Left cardiac atrium (tissue), 4 donors: ENCODE measurements at regions not wholly inside any gene's neighbourhood (a gene's known extent, or its start where the extent isn't known, plus 50 kb on each side); places are given as distances from the start of the nearest gene placed in this dataset.

Experiments used
- ATAC-seq, 2 donors: fragments of 200-7000 bp; cut with Tn5 transposase; one replicate each; pipeline ENCODE4 v1.9.1; 2020; ENCODE audit warnings: mild to moderate bottlenecking in 2 of 2, moderate library complexity in 2 of 2
- DNase-seq: peaks from one replicate; pipeline ENCODE4 v3.0.0-alpha.2; 2020
- intact Hi-C, 2 donors: fragments of 100-400 bp; cut with DNase I; formaldehyde crosslinking; loops; one replicate each; pipeline versions ENCODE4 v1.14.1 to v1.15.1; 2022 to 2023
- donor health status: DM: no; HTN: yes; CAD: no.
- donor health status: DM: no; HTN: yes; CAD: no; lungs with severe emphysema.
- donor health status: DM: yes; HTN: yes; CAD: no.
- donor health status: Dilated cardiomyopathy.

DNA sequence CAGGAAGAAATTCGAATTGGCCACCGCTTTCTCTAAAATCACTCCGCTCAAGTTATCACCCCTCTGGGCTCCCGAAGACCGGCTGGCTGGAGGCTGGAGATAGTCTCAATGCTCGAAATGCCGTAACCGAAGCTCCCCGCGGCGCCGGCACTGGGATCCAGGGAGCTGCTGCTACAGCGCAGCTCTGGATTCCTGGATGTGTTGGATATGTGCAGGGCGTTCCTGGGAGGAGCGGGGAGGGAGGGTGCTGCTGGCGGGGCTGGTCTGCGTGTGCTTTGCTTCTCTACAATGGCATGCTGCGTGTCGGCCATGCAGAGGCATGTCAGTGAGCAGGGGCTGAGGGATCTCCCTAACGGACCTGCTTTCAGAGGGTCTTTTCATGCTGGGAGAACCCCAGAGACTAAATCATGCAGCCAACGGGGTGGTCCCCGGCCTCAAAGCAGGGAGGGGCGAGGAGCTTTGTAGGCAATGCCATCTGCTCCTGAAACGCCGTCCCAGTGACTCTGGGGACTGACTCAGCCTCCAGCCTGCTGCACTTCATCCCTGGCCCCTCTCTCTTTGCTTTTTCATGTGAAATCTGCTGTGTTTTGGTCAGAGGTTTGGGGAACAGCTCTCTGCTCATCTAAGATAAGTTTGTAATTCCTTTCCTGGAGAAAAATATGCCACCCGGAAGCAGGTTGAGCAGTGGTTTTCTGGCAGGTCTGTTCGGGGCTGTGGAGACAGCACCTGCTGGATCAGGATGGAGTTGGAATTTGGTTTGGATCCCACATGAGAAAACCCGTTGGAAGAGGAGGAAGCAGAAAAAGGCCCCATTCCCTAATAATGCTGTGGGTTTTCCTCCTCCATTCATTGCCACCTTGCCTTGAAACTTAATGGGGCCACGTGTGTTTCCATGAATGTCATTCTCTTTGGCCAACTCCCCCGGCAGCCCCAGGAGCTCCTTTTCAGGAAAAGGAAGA is 311.4 kb downstream of the SEC14L1 start:
- DNase-seq (peak; percentile 75), ATAC-seq (peak; percentile 72 to 76)
- intact Hi-C loops = no loop called here

DNA sequence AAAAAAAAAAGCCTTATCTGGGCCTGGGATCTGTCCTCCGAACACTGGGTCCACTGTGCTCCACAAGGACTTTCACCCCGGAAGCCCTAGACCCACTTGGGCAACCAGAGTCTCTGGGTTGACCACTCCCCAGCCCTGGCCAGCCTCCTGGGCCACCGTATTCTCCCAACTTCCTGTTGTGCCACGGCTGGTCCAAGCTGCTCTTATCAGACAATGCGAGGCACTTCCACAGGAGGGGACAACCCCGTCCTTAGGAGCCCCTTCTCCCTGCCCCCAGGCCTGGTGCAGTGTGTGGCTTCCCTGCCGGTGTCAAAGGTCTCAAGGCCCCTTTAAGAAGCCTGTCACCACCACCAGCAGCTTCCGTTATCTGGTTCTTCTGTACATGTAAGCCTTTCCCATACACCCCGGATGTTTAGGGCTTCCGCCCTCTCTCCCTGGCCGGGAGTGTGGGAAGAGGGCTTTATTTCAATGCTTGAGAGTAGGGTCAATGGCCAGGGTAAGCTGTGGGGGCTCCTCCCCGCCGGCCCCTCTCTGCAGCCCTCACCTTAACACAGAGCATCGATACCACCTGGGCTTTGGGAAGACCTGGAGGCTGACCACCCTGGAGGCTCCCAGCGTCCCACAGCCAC is 313.0 kb downstream of the SEC14L1 start:
- DNase-seq (no peak), ATAC-seq (no peak)

DNA sequence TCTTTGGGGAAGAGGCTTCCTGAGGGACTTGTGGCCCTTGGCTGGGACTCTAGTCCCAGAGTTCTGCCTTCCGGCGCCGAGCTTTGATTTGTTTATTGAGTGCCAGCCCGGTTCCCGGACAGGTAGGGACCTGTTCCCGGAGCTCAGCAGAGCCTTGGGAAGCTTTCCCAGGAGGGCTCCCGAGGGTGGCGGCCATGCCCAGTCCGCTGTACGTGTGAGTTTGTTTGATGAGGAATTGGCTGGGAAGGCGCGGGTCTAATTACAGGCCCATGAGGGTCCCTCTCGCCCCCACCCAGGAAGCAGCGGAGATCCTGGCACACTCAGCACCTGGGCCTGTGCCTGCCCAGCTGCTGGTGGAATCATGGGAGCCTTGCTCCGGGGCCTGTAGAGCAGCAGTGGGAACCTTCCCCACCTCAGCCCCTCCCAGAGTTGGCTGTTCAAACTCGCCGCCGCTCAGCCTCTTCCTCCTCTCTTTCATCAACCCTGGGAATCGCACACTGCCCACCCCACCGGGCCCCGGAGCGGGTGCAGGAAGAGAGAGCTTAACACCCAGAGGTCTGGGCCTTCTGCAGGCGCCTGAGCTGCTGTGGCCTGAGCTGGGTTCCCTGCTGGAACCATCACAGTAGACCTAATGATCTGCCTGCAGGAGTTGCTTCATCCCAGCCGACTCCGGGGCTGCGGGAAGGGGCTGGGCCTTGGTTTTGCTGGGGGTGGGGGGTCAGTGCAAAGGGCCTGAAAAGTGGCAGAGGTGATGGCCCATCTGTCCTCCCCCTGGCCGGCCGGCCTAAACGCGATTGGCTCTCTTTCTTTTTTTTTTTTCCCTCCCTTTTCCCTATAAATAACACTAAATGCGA is 313.7 kb downstream of the SEC14L1 start:
- no peak for DNase-seq
- intact Hi-C loops = no loop called here
- ATAC-seq = no peak

More for the DNA sequence above, 313.0 kb downstream of the SEC14L1 start:
- intact Hi-C loops = no loop called here

DNA sequence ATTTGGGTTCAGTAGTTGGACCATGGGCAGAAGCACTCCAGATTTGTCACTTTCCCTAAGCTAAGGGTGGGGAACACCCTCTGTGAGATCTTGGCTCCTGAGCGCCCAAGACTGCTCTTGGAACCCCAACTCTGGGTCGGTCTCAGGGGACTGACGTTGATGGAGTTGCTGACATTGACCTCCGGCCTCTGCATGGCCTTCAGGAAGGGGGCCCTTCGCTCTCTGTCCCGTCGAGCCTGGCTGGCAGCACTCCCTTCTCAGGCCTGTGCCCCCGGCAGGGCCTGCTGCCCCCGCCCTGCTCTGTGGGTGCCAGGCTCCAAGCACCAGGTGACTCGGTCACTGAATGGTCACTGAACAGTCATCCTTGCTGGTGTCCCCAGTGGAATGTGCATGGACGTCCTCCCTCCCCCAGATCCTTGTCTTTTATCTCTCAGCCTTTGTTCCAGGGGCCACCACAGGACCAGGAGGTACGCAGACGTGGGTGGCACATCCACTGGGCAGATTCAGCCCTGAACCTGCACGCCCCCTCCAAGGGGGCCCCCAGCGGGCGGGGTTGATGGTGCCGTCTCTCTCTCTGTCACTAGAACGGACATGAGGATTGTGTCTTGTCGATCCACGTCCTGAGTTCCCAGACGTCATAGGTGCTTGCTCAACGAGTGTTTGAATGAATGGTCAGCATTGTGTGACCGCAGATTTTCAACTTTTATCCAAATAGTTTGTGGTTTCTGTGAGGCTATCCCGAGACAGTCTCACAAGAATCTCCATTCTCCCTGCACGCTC is 314.5 kb downstream of the SEC14L1 start:
- ATAC-seq (no peak), DNase-seq (no peak)
- intact Hi-C loops = no loop called here

DNA sequence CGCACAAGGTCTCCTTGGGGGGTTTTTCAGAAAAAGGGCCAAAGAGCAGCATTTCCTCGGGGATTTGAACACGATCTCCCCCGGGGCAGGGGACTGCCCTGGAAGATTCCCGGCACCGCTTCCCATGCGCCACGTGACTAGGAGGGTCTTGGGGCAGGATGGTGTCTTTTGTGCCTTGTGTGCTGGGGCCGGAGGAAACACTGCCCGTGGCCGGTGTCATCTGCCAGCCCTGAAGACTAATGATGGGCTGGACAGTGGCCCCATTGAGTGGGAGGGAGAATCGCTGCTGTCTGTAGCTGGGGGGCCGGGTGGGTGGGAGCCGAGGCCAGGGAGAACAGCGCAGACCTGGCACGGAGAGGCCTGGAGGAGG is 315.1 kb downstream of the SEC14L1 start:
- intact Hi-C loops = no loop called here
- DNase-seq (no peak), ATAC-seq (no peak)

DNA sequence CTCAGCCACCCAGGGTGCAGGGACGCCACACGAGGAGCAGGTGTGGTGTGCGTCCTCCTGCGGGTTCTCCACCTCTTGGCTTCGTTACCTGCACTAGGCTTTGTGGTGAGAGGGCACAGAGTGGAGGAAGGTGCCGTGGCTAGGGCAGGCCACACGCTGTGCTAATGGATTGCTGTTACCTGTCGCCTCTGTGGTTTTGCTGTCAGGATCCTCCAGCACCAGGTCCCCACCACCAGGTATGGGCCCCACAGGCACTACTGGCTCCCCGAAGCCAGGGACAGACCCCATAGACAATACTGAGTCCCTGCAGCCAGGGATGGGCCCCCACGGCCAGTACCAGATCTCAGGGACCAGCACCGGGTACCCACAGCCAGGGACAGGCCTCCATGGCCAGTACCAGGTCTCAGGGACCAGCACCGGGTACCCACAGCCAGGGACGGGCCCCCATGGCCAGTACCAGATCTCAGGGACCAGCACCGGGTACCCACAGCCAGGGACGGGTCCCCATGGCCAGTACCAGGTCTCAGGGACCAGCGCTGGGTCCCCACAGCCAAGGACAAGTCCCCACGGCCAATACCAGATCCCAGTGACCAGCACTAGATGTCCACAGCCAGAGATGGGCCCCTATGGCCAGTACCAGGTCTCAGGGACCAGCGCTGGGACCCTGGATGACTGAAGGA is 315.6 kb downstream of the SEC14L1 start:
- DNase-seq (no peak), ATAC-seq (no peak)
- intact Hi-C loops = no loop called here

DNA sequence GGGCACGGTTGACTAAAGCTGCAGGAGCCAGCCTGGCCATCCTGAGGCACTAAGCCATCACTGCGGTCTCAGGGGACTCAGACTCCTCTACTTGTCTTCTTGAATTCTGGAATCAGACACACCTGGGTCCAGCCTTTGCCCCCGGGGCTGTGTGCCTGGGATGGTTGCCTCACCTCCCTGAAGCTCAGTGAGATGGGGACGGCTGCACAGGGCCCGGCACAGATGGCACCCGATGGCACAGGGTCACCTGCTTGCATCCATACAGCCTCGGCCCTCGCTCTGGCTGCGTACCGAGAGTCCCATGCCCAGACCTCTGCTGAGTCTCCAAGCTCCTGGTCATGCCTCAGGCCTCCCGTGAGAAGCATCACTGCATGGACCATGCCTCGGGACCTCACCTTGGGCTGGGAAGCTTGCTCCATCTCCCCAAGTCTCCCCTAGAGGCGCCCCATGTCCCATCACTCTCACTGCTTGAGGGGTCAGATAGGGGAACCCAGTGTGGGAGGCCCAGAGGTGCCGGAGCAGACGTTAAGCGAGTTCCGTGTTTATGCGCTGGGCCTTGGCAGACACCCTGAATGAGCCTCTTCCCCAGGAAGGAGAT is 316.3 kb downstream of the SEC14L1 start:
- ATAC-seq (no peak), DNase-seq (no peak)
- intact Hi-C loops = no loop called here

DNA sequence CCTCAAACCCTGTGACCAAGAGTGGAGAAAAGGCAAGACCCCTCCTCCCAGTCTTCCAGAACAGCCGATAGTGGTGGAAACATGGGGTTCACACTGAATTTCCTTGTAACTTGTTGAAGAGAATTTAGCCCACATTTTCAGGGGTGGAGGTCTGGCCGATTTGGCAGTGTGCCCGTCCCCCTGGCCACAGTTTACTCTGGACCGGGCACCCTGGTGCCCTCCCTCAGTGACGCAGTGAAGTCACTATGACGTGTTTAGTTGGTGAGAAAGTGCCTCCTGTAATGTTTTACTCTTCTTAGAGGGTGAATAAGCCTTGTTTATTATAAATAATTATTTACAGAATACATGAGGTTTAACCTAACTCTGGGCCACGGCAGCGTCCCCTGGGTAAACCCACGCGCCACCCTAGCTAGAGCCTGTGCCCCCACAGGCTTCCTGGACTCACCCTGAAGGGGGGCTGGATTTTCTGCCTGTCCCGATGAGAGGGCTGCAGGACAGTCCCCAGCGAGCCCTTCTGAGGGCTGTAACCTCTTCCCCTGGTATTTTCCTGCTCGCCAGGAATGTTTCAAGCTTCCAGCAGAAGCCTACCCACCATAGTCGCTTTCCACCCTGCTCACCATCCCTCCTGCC is 316.9 kb downstream of the SEC14L1 start:
- DNase-seq = no peak
- intact Hi-C loops = no loop called here
- ATAC-seq = no peak

DNA sequence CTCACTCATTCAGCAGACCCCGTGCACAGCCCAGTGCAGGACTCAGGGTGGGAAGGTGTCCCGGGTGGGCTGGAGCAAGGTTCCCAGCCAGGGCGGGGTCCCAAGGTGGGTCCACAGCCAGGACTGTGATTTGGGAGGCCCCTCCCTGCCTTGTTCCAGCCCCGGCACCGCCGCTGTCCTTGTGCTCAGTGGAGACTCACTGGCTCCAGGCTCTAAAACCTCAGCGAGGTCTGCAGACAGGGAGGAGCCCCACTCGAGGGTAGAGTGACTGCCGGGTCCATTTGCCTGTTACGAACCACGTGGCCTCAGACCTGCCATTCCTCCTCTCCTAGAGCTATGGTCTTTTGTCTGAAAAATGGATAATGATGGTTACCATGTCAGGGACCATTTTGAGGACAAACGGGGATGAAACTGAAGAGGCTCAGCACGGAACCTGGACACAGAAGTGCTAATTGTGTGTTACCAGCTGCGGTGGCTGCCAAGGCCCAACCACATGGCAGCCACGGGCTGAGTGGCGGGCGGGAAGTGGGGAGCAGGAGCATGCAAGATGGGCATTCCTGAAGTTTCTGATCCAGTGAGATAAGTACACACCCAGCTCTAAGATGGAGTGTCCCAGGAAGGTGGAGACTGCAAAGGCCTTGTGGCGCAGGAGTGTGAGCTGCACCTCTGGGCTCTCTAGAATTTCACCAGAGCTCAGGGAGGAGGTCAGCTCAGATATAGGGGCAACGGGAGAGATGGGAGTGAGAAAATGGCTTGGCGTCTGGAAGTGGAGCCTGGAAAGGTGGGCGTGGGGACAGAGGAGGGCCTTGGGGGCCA is 317.6 kb downstream of the SEC14L1 start:
- intact Hi-C loops = no loop called here
- DNase-seq (peak; percentile 16), ATAC-seq (no peak)

DNA sequence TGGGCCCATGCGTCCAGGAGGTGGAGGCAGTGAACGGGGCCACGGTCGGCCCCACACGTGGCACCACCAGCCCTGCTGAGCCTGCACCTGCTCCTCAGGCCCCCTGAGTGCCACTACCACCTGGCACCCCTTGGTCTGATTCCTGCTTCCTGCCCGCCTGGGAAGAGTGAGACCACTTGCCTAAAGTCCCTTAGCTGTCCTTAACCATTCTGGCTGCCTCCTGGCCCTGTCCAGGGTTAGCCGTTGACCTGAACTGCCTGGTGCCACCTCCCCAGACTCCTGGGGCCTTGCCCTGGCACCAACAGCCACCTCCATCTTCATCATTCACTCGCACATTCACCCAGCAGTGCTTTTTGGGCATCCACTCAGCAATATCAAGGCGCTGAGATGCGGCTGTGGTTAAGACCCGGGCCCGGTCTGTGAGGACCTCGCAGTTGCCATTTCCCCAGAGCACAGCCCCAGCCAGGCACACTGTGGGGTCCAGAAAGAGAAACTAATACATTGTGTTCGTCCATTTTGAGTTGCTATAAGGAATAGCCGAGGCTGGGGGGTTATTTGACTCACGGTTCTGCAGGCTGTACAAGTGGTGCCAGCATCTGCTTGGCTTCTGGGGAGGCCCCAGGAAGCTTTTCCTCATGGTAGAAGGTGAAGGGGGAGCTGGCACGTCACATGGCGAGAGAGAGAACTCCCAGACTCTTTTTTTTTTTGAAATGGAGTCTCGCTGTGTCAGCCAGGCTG is 318.4 kb downstream of the SEC14L1 start:
- DNase-seq (no peak), ATAC-seq (no peak)
- intact Hi-C loops = no loop called here

DNA sequence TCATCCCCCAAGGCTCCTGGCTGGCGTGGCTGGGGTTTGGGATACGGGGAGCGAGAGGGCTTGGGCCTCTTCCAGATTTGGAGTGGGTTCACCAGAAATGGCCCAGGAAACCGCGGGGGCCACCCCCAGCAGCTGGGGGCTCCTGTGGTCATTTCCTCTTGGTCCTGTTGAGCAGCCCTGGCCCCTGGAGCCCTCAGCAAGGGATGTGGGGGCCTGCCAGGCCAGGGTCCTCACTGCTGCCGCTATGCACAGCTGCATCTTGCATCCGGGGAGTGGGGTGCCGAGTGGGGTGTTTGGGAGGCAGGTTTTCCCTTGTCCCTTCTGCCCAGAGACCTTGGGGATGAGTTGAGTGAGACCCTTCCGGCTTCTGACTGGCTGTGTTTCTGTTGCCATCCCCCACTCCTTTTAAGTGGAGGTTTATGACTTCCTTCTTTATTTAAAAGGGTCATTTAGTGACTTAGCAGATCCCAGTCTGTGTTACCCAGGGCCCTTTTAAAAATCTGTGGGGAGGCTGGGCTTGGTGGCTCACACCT is 319.8 kb downstream of the SEC14L1 start:
- peak in 1 of 2 donors; percentile 12 for ATAC-seq
- intact Hi-C loops = no loop called here
- no peak for DNase-seq

DNA sequence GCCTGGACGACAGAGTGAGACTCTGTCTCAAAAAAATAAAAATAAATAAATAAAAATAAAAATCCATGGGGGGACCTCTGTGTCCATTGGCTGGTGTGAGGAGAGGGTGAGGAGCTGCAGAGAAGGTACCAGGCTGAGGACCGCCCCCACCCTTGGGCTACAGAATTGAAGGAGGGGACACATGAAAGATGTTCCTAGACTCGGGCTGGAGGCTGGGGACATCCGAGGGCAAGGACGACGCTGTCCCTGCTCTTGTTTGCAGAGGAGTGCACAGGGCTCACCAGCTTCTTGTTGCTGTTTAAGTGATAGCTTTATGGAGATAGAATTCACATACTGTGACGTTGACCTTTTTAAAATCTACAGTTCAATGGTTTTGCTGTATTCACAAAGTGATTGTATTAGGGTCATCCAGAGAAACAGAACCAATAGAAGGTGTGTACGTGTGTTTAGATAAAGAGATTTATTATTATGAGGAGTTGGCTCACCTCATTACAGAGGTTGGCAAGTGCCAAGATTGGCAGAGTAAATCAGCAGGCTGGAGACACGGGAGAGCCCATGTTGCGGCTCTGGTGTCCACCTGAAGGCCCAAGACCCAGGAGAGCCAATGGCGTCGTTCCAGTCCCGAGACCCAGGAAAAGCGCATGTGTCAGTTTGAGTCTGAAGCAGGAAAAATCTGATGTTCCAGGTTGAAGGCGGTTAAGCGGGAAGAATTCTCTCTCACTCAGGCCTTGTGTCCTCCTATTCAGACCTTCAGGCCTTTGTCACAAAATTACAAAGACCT is 320.7 kb downstream of the SEC14L1 start:
- DNase-seq = no peak
- intact Hi-C loops = no loop called here
- ATAC-seq = no peak

DNA sequence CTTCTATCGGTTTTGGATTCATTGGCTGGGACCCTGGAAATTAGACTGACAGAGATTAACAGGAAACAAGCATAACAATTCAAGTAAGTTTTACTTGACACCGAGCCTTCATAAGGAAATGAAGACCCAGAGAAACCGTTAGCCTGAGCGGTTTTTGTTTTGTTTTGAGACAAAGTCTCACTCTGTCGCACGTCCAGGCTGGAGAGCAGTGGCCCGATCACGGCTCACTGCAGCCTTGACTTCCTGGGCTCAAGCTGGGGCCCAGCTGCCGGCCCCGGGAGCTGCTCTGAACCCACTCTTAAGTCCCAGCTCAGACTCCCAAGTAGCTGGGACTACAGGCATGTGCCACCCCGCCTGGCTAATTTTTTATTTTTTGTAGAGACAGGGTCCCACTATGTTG is 321.3 kb downstream of the SEC14L1 start:
- DNase-seq (no peak), ATAC-seq (no peak)
- intact Hi-C loops = no loop called here

DNA sequence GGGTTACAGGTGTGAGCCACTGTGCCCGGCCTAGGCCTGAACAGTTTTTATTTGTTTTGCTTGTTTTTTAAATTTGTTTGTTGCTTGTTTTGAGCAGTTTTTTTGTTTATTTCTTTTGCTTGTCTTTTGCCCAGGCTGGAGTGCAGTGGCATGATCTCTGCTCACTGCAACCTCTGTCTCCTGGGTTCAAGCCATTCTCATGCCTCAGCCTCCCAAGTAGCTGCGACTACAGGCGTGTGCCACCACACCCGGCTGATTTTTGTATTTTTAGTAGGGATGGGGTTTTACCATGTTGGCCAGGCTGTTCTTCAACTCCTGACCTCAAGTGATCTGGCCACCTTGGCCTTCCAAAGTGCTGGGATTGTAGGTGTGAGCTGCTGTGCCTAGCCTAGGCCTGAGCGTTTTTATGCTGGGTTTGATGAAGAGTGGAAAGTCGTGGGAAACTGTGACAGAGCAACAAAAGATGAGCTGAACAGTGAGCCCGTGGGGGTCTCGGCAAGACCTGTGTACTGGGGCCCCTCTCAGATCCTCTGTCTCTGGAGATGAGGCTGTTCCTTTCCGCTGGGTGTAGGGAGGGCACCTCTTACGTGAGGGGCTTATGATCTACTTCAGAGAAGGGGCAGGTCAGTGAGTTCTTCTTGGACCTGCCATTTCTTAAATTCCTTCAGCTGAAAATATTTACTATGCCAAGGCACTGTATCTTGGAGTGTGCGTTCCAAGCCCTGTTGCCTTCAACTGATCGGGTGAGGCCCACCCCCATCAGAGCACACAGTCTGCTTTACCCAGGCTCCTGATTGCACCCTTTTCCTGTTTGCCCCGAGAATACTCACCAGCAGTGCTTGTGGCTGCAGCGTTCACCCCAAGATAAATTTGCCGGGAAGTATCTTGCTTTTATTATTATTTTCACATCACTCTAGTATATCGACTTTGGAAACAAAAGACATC is 322.1 kb downstream of the SEC14L1 start:
- intact Hi-C loops = no loop called here
- DNase-seq (no peak), ATAC-seq (no peak)
